DND-41 (cell line): ENCODE measurements at regions not wholly inside any gene's neighbourhood (a gene's known extent, or its start where the extent isn't known, plus 50 kb on each side); places are given as distances from the start of the nearest gene placed in this dataset.
A peak's percentile ranks its signal among the peaks of the same experiment; 100 is the strongest.
"Not testable (repeated sequence)": the region's sequence is repeated elsewhere in the genome, so short reads cannot be mapped to it uniquely, and the experiment has no call there.

Experiments
- ATAC-seq: fragments of 200-7000 bp; cut with Tn5 transposase; 3 replicates; pipeline ENCODE4 v1.9.1; 2021; ENCODE audit warnings: low read depth; ENCODE audit not compliant: insufficient read depth
- DNase-seq: peaks from one replicate; pipeline ENCODE4 v3.0.0-alpha.2; 2020
- H2AFZ ChIP-seq: 2 replicates; pipeline ENCODE4 v1.6.0; 2012; ENCODE audit warnings: low read depth, low read length
- H3K27ac ChIP-seq: 2 replicates; pipeline ENCODE4 v1.5.1; 2012; ENCODE audit warnings: low read length, inconsistent platforms
- H3K27me3 ChIP-seq: fragments of 200-600 bp; sonication (generic); 2 replicates; pipeline ENCODE4 v1.6.0; 2012; ENCODE audit warnings: low read length, mild to moderate bottlenecking, inconsistent platforms; ENCODE audit not compliant: insufficient read depth, poor library complexity
- H3K36me3 ChIP-seq: 2 replicates; pipeline ENCODE4 v1.5.1; 2012; ENCODE audit warnings: low read length, inconsistent platforms; ENCODE audit not compliant: insufficient read depth
- H3K4me1 ChIP-seq: 2 replicates; pipeline ENCODE4 v1.5.1; 2012; ENCODE audit warnings: mild to moderate bottlenecking, low read length; ENCODE audit not compliant: insufficient read depth
- H3K4me2 ChIP-seq: 2 replicates; pipeline ENCODE4 v1.6.0; 2012; ENCODE audit warnings: mild to moderate bottlenecking, moderate library complexity, low read length, inconsistent platforms; ENCODE audit not compliant: insufficient read depth
- H3K4me3 ChIP-seq, 2 experiments: fragments of 200-600 bp in 1 of 2; shearing (Covaris generic) in 1 of 2; 2 replicates each; pipeline ENCODE4 v1.5.1; 2012 to 2016; ENCODE audit warnings: inconsistent platforms in 2 of 2, low read length in 2 of 2, mild to moderate bottlenecking in 2 of 2, low read depth in 1 of 2, moderate library complexity in 1 of 2
- H3K79me2 ChIP-seq: 2 replicates; pipeline ENCODE4 v1.6.0; 2012; ENCODE audit warnings: low read length, inconsistent platforms; ENCODE audit not compliant: insufficient read depth
- H3K9ac ChIP-seq: 2 replicates; pipeline ENCODE4 v1.6.0; 2012; ENCODE audit warnings: low read depth, mild to moderate bottlenecking, inconsistent platforms, low read length, moderate library complexity
- H3K9me3 ChIP-seq: 2 replicates; pipeline ENCODE4 v1.5.1; 2012; ENCODE audit warnings: low read length, moderate library complexity, mild to moderate bottlenecking, inconsistent platforms; ENCODE audit not compliant: insufficient read depth, severe bottlenecking
- H4K20me1 ChIP-seq: 2 replicates; pipeline ENCODE4 v1.6.0; 2012; ENCODE audit warnings: low read length; ENCODE audit not compliant: insufficient read depth
- EZH2 ChIP-seq: IDR thresholded peaks from 3 replicates; pipeline ENCODE4 v1.6.1; 2012; ENCODE audit warnings: borderline replicate concordance, low read depth, mild to moderate bottlenecking, moderate library complexity, low read length, inconsistent platforms; ENCODE audit not compliant: severe bottlenecking
- TF ChIP-seq, protein P1 (sequence below): IDR thresholded peaks from 2 replicates; pipeline ENCODE4 v1.5.1; 2012; ENCODE audit warnings: borderline replicate concordance, low read length, moderate library complexity, mild to moderate bottlenecking; ENCODE audit not compliant: poor library complexity, severe bottlenecking; ENCODE audit errors: extremely low read depth

DNA sequence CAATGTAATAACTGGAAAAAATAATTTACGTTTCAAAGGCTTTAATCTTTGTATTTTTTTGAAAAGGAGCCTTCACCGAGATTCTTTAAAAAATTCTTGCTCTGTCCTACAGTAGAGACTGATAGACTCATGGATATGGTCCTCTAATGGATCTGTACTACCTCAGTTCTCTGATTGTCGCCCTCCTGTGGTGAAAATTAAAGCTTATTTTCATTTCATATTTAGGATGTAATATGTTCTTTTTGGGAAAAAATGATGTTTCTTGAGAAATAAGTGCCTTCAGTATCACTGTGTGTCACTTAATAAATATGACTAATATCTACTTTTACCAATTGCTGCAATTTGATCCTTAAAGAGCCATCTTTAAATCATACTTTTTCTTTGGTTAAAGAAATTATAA lies 4593.3 kb upstream of the OR11H1 start:
- ATAC-seq, H3K9me3 ChIP-seq, H4K20me1 ChIP-seq, H3K36me3 ChIP-seq, H2AFZ ChIP-seq, H3K27ac ChIP-seq, H3K79me2 ChIP-seq, H3K4me2 ChIP-seq, H3K9ac ChIP-seq, DNase-seq, H3K27me3 ChIP-seq, H3K4me3 ChIP-seq, H3K4me1 ChIP-seq: not testable (repeated sequence)
- TF ChIP-seq, protein P1, sequence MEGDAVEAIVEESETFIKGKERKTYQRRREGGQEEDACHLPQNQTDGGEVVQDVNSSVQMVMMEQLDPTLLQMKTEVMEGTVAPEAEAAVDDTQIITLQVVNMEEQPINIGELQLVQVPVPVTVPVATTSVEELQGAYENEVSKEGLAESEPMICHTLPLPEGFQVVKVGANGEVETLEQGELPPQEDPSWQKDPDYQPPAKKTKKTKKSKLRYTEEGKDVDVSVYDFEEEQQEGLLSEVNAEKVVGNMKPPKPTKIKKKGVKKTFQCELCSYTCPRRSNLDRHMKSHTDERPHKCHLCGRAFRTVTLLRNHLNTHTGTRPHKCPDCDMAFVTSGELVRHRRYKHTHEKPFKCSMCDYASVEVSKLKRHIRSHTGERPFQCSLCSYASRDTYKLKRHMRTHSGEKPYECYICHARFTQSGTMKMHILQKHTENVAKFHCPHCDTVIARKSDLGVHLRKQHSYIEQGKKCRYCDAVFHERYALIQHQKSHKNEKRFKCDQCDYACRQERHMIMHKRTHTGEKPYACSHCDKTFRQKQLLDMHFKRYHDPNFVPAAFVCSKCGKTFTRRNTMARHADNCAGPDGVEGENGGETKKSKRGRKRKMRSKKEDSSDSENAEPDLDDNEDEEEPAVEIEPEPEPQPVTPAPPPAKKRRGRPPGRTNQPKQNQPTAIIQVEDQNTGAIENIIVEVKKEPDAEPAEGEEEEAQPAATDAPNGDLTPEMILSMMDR = peak; percentile 27

DNA sequence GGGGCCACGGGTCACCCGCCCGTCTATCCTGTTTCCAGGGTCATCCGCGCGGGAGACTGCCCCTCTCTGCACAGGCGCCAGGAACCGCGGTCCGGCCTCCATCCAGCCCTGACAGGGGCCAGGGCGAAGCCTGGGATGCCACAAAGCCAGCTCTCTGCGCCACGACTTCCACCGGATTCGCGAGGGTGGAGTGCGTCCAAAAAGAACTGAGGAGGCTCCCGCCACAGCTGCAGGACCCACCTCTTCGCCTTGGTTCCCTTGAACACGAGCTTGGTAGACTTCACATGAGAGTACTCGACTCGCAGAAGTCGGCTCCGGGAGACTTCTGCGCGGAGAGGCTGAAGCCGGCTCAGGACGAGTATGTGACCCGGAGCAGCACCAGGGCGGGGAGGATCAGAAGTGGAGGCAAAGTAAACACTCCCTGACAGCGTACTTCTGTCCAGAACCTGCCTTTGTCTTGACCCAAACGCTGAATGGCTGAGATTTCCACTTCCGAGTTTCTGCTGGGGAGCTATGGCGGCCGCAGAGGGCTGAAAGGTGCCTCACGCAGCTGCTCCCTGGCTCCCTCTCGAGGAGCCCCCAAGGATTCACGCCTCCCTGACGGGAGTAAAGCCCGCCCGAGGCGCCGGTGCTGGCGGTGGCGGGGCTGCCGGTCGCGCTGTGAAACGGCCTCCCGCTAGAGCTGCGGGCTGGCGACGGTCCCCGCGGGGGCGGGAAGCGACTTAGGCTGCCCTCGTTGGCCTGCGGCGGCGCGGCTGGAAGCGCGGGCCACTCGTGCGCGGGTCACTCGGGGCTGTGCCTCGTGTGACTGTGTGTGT lies 4566.7 kb upstream of the OR11H1 start:
- H4K20me1 ChIP-seq = no peaks in the 10 kb centered on the region
- DNase-seq (no peak), ATAC-seq (no peak)
- H3K4me1 ChIP-seq = no peaks in the 10 kb centered on the region
- no peak for TF ChIP-seq EZH2
- TF ChIP-seq, protein P1 = no peak
- H3K4me3 ChIP-seq = no peak overlapping the region
- no peaks in the 10 kb centered on the region for H3K36me3 ChIP-seq
- H3K9me3 ChIP-seq = peaks cover 16% of the 10 kb centered on the region
- no peaks in the 10 kb centered on the region for H3K27me3 ChIP-seq
- no peak overlapping the region for H3K9ac ChIP-seq
- no peak overlapping the region for H3K27ac ChIP-seq
- H2AFZ ChIP-seq = no peak overlapping the region
- no peaks in the 10 kb centered on the region for H3K79me2 ChIP-seq
- no peak overlapping the region for H3K4me2 ChIP-seq

DNA sequence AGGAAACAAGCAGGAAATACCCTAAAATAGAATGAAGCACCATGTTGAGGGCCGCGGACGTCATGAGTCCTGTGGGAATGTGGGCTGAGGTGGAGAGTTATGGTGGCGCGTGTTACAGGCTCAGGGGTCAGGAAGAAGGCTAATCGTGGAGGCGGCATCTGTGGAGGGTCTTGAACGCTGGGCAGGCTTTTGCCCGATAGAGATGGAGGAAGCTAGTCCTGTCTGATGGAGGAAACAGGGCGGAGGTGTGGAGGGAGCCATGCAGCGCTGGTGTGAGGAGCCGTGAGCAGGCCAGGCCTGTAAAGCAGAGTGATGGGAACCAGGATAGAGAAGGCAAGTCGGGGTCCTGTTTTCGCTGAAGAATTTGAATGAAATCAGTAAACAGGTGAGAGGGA lies 4566.1 kb upstream of the OR11H1 start:
- ATAC-seq, H3K27me3 ChIP-seq, H3K36me3 ChIP-seq, DNase-seq, H3K79me2 ChIP-seq, H4K20me1 ChIP-seq, H3K9ac ChIP-seq, H3K27ac ChIP-seq, H3K4me2 ChIP-seq, H2AFZ ChIP-seq, H3K4me3 ChIP-seq, H3K4me1 ChIP-seq: not testable (repeated sequence)
- H3K9me3 ChIP-seq = peaks cover 16% of the 10 kb centered on the region
